Calu3 (cell line): ENCODE measurements at regions not wholly inside any gene's neighbourhood (a gene's known extent, or its start where the extent isn't known, plus 50 kb on each side); places are given as distances from the start of the nearest gene placed in this dataset.

Source experiments
- BruUV-seq: library from RNA; stranded (reverse); fragments of 400-500 nt; replicated peaks from 2 replicates; lab custom pipeline; 2021; lab: Mats Ljungman, UMichigan
- CTCF ChIA-PET: fragments of 300-600 bp; sonication (Branson Sonifier 250); formaldehyde crosslinking; loops from one replicate; lab custom pipeline; 2022; ENCODE audit warnings: antibody characterized with exemption; lab: Charles Lee
- DNase-seq: peaks from one replicate; pipeline ENCODE4 v3.0.0; 2022
- H3K27ac Mint-ChIP-seq: one replicate; pipeline ENCODE4 v1.8.0; 2022; ENCODE audit warnings: mixed read lengths; ENCODE audit not compliant: unreplicated experiment
- H3K27me3 Mint-ChIP-seq: one replicate; pipeline ENCODE4 v1.8.0; 2022; ENCODE audit warnings: mixed read lengths; ENCODE audit not compliant: unreplicated experiment
- H3K36me3 Mint-ChIP-seq: one replicate; pipeline ENCODE4 v1.8.0; 2022; ENCODE audit warnings: mild to moderate bottlenecking, moderate library complexity, mixed read lengths; ENCODE audit not compliant: insufficient read depth, unreplicated experiment
- H3K4me1 Mint-ChIP-seq: one replicate; pipeline ENCODE4 v1.8.0; 2022; ENCODE audit warnings: mild to moderate bottlenecking, low read depth, mixed read lengths; ENCODE audit not compliant: unreplicated experiment
- H3K4me3 Mint-ChIP-seq: one replicate; pipeline ENCODE4 v1.8.0; 2022; ENCODE audit warnings: mild to moderate bottlenecking, low read depth, moderate library complexity, mixed read lengths; ENCODE audit not compliant: unreplicated experiment
- H3K9me3 Mint-ChIP-seq: one replicate; pipeline ENCODE4 v1.8.0; 2022; ENCODE audit warnings: low read depth, mixed read lengths; ENCODE audit not compliant: unreplicated experiment
- intact Hi-C: fragments of 100-400 bp; cut with micrococcal nuclease; formaldehyde crosslinking; loops from one replicate; pipeline ENCODE4 v1.10.0; 2022; ENCODE audit not compliant: unreplicated experiment
- TF ChIP-seq, protein P1 (sequence below): fragments of 200-600 bp; IDR thresholded peaks from one replicate; pipeline ENCODE4 v1.8.0; 2022; ENCODE audit warnings: antibody characterized with exemption; ENCODE audit not compliant: unreplicated experiment

DNA sequence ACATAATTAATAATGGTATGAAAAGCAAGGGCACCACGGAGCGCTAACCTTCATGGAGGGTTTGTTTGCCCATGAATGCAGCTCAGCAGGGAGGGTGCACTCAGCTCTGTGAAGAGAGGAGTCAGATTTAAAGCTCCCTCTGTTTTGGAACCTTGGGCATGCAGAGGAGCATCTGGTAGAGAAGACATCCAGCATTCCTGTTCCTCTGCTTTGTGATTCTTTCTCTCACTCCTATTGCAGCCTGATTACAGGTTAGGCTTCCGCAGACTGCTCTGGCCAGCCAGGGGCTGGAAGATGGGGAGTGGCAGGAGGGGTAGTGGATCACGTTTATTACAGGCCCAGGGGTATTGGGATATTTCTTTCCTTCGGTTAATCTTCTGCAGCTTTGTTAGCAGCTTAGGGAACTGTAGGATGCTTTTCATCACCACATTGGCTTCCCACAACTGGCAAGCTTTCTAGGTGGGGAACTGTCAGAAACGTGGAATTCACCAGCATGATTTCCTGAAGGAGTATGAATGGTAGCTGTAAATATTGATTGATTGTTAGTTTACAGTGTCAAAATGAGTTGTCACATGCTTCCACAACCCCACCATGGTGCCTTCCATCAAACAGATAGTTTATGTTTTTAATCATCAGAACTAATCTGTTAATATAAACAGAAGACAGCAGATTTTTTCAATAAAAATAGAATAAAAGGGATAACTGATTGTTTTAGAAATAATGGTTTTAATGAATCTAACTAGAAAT, 201.1 kb downstream of the VAPA start:
- Mint-ChIP-seq H3K27me3 (peaks cover 54% of the 10 kb centered on the region), H3K36me3 (no peaks in the 10 kb centered on the region), H3K4me1 (no peaks in the 10 kb centered on the region), H3K27ac (no peak overlapping the region), H3K9me3 (no peaks in the 10 kb centered on the region), H3K4me3 (no peak overlapping the region)
- TF ChIP-seq, protein P1, sequence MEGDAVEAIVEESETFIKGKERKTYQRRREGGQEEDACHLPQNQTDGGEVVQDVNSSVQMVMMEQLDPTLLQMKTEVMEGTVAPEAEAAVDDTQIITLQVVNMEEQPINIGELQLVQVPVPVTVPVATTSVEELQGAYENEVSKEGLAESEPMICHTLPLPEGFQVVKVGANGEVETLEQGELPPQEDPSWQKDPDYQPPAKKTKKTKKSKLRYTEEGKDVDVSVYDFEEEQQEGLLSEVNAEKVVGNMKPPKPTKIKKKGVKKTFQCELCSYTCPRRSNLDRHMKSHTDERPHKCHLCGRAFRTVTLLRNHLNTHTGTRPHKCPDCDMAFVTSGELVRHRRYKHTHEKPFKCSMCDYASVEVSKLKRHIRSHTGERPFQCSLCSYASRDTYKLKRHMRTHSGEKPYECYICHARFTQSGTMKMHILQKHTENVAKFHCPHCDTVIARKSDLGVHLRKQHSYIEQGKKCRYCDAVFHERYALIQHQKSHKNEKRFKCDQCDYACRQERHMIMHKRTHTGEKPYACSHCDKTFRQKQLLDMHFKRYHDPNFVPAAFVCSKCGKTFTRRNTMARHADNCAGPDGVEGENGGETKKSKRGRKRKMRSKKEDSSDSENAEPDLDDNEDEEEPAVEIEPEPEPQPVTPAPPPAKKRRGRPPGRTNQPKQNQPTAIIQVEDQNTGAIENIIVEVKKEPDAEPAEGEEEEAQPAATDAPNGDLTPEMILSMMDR = no peak
- CTCF ChIA-PET = interaction anchor here (1.0 kb wide), 1 partner anchor 10 kb away, joined by 3 read pairs; no protein-coding TSS in a partner anchor
- no peak for DNase-seq
- no TSS peak for BruUV-seq
- intact Hi-C loops = no loop called here

DNA sequence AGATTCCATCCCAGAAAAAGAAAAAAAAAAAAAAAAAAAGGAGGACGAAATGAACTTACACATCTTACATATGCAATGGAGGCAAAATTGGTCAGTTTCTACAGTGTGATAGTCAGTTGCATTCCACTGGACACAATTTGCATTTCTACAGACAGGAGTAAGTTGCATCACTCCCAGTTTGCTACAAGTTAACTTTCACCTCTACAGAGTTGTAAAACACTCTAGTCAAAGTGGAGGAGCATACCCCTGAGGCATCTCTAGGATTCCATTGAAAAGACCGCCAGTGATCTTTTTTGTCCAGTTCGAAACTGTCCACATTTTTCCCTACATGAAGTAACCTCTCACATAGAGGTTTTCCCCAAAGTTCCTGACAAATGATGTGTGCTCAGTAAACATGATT, 202.8 kb downstream of the VAPA start:
- Mint-ChIP-seq H3K27me3 (peaks cover 37% of the 10 kb centered on the region), H3K36me3 (no peaks in the 10 kb centered on the region), H3K27ac (no peak overlapping the region), H3K9me3 (no peaks in the 10 kb centered on the region), H3K4me1 (no peaks in the 10 kb centered on the region), H3K4me3 (no peak overlapping the region)
- intact Hi-C loops = no loop called here
- TF ChIP-seq, protein P1 = no peak
- no peak for DNase-seq
- BruUV-seq = no TSS peak
- CTCF ChIA-PET = no interaction called here

DNA sequence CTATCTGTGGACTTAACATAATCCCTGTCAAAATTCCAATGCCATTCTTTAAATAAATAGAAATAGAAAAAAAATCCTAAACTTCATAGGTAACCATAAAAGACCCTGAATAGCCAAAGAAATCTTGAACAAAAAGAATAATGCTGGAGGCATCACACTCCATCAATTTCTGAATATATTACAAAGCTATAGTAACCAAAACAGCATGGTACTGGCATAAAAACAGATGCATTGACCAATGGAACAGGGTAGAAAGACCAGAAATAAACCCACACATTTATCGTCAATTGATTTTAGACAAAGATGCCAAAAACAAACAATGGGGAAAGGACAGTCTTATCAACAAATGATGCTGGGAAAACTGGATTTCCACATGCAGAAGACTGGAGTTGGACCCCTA, 205.7 kb downstream of the VAPA start:
- intact Hi-C loops = no loop called here
- H3K4me1 Mint-ChIP-seq = no peaks in the 10 kb centered on the region

DNA sequence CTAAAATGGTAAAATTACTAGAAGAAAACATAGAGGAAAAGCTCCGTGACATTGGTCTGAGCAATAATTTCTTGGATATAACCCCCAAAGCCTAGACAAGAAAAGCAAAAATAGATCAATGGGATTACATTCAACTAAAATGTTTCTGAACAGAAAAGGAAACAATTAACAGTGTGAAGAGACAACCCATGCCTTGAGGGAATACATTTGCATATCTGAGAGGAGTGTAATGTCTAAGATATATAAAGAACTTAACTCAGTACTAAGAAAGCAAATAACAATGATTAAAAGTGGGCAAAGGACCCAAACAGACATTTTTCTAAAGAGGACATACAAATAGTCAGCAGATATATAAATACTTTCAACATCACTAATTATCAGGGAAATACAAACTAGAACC, 206.2 kb downstream of the VAPA start:
- no peaks in the 10 kb centered on the region for H3K9me3 Mint-ChIP-seq
- no peaks in the 10 kb centered on the region for H3K4me1 Mint-ChIP-seq
- H3K36me3 Mint-ChIP-seq = peaks cover 5% of the 10 kb centered on the region
- CTCF ChIA-PET = no interaction called here
- no peak overlapping the region for H3K4me3 Mint-ChIP-seq
- H3K27ac Mint-ChIP-seq = no peak overlapping the region
- TF ChIP-seq, protein P1 = no peak
- no peak for DNase-seq
- intact Hi-C loops = no loop called here
- H3K27me3 Mint-ChIP-seq = peaks cover 16% of the 10 kb centered on the region
- BruUV-seq = no TSS peak

More for the DNA sequence above, 205.7 kb downstream of the VAPA start:
- H3K27ac Mint-ChIP-seq = no peak overlapping the region
- H3K4me3 Mint-ChIP-seq = no peak overlapping the region
- H3K36me3 Mint-ChIP-seq = peaks cover 5% of the 10 kb centered on the region
- no TSS peak for BruUV-seq
- H3K27me3 Mint-ChIP-seq = peaks cover 12% of the 10 kb centered on the region
- H3K9me3 Mint-ChIP-seq = no peaks in the 10 kb centered on the region
- no peak for DNase-seq
- CTCF ChIA-PET = no interaction called here
- TF ChIP-seq, protein P1 = no peak
